GM12873 (cell line): ENCODE measurements at regions not wholly inside any gene's neighbourhood (a gene's known extent, or its start where the extent isn't known, plus 50 kb on each side); places are given as distances from the start of the nearest gene placed in this dataset.

ENCODE experiments used
- CTCF ChIP-seq: IDR thresholded peaks from 2 replicates; pipeline ENCODE4 v1.5.1; 2012; ENCODE audit warnings: low read depth, mild to moderate bottlenecking, moderate library complexity, low read length, control low read depth; ENCODE audit not compliant: insufficient read depth; ENCODE audit errors: missing control alignments

GRCh38 chr3:110265302-110265701 is 806.3 kb upstream of the NECTIN3 start:
- TF ChIP-seq CTCF: no peak

GRCh38 chr3:110267304-110267845 is 804.2 kb upstream of the NECTIN3 start:
- no peak for TF ChIP-seq CTCF

- TF ChIP-seq CTCF: no peak
These were observed 799.1 kb upstream of the NECTIN3 start for GRCh38 chr3:110272525-110272924.

- no peak for TF ChIP-seq CTCF
These were observed 779.6 kb upstream of the NECTIN3 start for GRCh38 chr3:110291886-110292501.

- TF ChIP-seq CTCF: no peak
These were observed 778.0 kb upstream of the NECTIN3 start for GRCh38 chr3:110293660-110294059.

- TF ChIP-seq CTCF: no peak
These were observed 774.7 kb upstream of the NECTIN3 start for GRCh38 chr3:110296885-110297284.

- TF ChIP-seq CTCF: no peak
These were observed 769.8 kb upstream of the NECTIN3 start for GRCh38 chr3:110301781-110302180.
